Adrenal gland (tissue), 5 donors: ENCODE measurements at regions not wholly inside any gene's neighbourhood (a gene's known extent, or its start where the extent isn't known, plus 50 kb on each side); places are given as distances from the start of the nearest gene placed in this dataset.

Source experiments
- CTCF ChIP-seq, 6 experiments: fragments of 450-650 bp in 4 of 6; fragments of 200-600 bp in 2 of 6; sonication (generic) in 1 of 6; IDR thresholded peaks; 1 replicate in 5 of 6; 2 replicates in 1 of 6; pipeline versions ENCODE4 v1.5.1 to v1.8.0; 2016 to 2021; ENCODE audit warnings: antibody characterized with exemption in 6 of 6, mild to moderate bottlenecking in 2 of 6, moderate library complexity in 1 of 6
- POLR2A ChIP-seq, 2 donors: fragments of 450-650 bp; IDR thresholded peaks; one replicate each; pipeline ENCODE4 v1.6.1; 2017; ENCODE audit warnings: antibody characterized with exemption in 2 of 2, mild to moderate bottlenecking in 2 of 2, moderate library complexity in 1 of 2
- donor health status: DM: no; HTN: no; CAD: no.

GRCh38 chr11:70593446-70593983, 195.2 kb downstream of the CTTN start:
- no peak for TF ChIP-seq CTCF (IDR thresholded peaks at IDR 0.05)
- TF ChIP-seq POLR2A (IDR thresholded peaks at IDR 0.05): no peak
